ENCODE measurements at regions not wholly inside any gene's neighbourhood (a gene's known extent, or its start where the extent isn't known, plus 50 kb on each side); places are given as distances from the start of the nearest gene placed in this dataset.

- TF ChIP-seq CTCF (IDR thresholded peaks at IDR 0.05; ENCODE audit: poor library complexity) (no peak), EZH2phosphoT487 (IDR thresholded peaks at IDR 0.05; ENCODE audit: low read depth, severe bottlenecking, unreplicated experiment) (no peak), EZH2 (IDR thresholded peaks at IDR 0.05; ENCODE audit: borderline replicate concordance) (no peak)
Measured at GRCh38 chr10:11672836-11673235, 61.4 kb upstream of the USP6NL start.
